ENCODE measurements at regions not wholly inside any gene's neighbourhood (a gene's known extent, or its start where the extent isn't known, plus 50 kb on each side); places are given as distances from the start of the nearest gene placed in this dataset.

GRCh38 chr10:61549861-61550260, 96.7 kb upstream of the TMEM26 start:
- Histone ChIP-seq H2AFZ (ENCODE audit: low read depth, low read length) (no peak overlapping the region), H3K9ac (ENCODE audit: low read length) (no peak overlapping the region), H4K20me1 (ENCODE audit: insufficient read depth, low read length) (no peaks in the 10 kb centered on the region), H3K4me2 (ENCODE audit: low read length) (no peak overlapping the region), H3K9me3 (ENCODE audit: insufficient read depth, low read depth, low read length) (no peaks in the 10 kb centered on the region), H3K4me1 (ENCODE audit: insufficient read depth, low read length) (no peaks in the 10 kb centered on the region), H3K79me2 (ENCODE audit: insufficient read depth, low read length) (no peaks in the 10 kb centered on the region), H3K27ac (ENCODE audit: low read depth, low read length) (no peak overlapping the region), H3K27me3 (ENCODE audit: insufficient read depth, low read length) (no peaks in the 10 kb centered on the region), H3K36me3 (ENCODE audit: insufficient read depth, low read length) (no peaks in the 10 kb centered on the region), H3K4me3 (ENCODE audit: insufficient read depth, low read depth, low read length) (no peak overlapping the region)
- Mint-ChIP-seq H3K4me1 (ENCODE audit: low read depth, unreplicated experiment) (no peaks in the 10 kb centered on the region), H3K9me3 (ENCODE audit: unreplicated experiment) (peaks cover 2% of the 10 kb centered on the region), H3K27me3 (ENCODE audit: low read depth, unreplicated experiment) (peaks cover under 1% of the 10 kb centered on the region), H3K4me3 (ENCODE audit: unreplicated experiment) (no peak overlapping the region), H3K27ac (ENCODE audit: unreplicated experiment) (no peak overlapping the region), H3K36me3 (ENCODE audit: low read depth, unreplicated experiment) (no peaks in the 10 kb centered on the region)
- DNase-seq (ENCODE audit: low read depth) (no peak), FAIRE-seq (no peak)
- no peak for TF ChIP-seq EZH2 (IDR thresholded peaks at IDR 0.05; ENCODE audit: insufficient read depth, low read length)
- no peak for TF ChIP-seq CTCF (IDR thresholded peaks at IDR 0.05; ENCODE audit: insufficient read depth, low read depth, low read length)

GRCh38 chr10:61548364-61548763, 95.2 kb upstream of the TMEM26 start:
- Histone ChIP-seq H3K36me3 (ENCODE audit: insufficient read depth, low read length) (no peaks in the 10 kb centered on the region), H3K27ac (ENCODE audit: low read depth, low read length) (no peak overlapping the region), H3K4me2 (ENCODE audit: low read length) (no peak overlapping the region), H3K9ac (ENCODE audit: low read length) (no peak overlapping the region), H3K4me1 (ENCODE audit: insufficient read depth, low read length) (no peaks in the 10 kb centered on the region), H3K79me2 (ENCODE audit: insufficient read depth, low read length) (no peaks in the 10 kb centered on the region), H4K20me1 (ENCODE audit: insufficient read depth, low read length) (no peaks in the 10 kb centered on the region), H2AFZ (ENCODE audit: low read depth, low read length) (no peak overlapping the region), H3K27me3 (ENCODE audit: insufficient read depth, low read length) (no peaks in the 10 kb centered on the region), H3K4me3 (ENCODE audit: insufficient read depth, low read depth, low read length) (no peak overlapping the region), H3K9me3 (ENCODE audit: insufficient read depth, low read depth, low read length) (no peaks in the 10 kb centered on the region)
- H3K36me3 Mint-ChIP-seq (ENCODE audit: low read depth, unreplicated experiment), result no peaks in the 10 kb centered on the region
- no peaks in the 10 kb centered on the region for H3K4me1 Mint-ChIP-seq (ENCODE audit: low read depth, unreplicated experiment)
- peaks cover 5% of the 10 kb centered on the region for H3K27me3 Mint-ChIP-seq (ENCODE audit: low read depth, unreplicated experiment)
- H3K9me3 Mint-ChIP-seq (ENCODE audit: unreplicated experiment), result peaks cover 2% of the 10 kb centered on the region
- no peak overlapping the region for H3K4me3 Mint-ChIP-seq (ENCODE audit: unreplicated experiment)
- FAIRE-seq (no peak), DNase-seq (ENCODE audit: low read depth) (no peak)
- H3K27ac Mint-ChIP-seq (ENCODE audit: unreplicated experiment), result no peak overlapping the region
- no peak for TF ChIP-seq CTCF (IDR thresholded peaks at IDR 0.05; ENCODE audit: insufficient read depth, low read depth, low read length)
- no peak for TF ChIP-seq EZH2 (IDR thresholded peaks at IDR 0.05; ENCODE audit: insufficient read depth, low read length)

GRCh38 chr10:61547297-61547696, 94.1 kb upstream of the TMEM26 start:
- no peaks in the 10 kb centered on the region for H3K27me3 ChIP-seq (ENCODE audit: insufficient read depth, low read length)
- no peaks in the 10 kb centered on the region for H3K4me1 ChIP-seq (ENCODE audit: insufficient read depth, low read length)
- DNase-seq (ENCODE audit: low read depth), result no peak
- Mint-ChIP-seq H3K9me3 (ENCODE audit: unreplicated experiment) (peaks cover 2% of the 10 kb centered on the region), H3K4me3 (ENCODE audit: unreplicated experiment) (no peak overlapping the region), H3K4me1 (ENCODE audit: low read depth, unreplicated experiment) (no peaks in the 10 kb centered on the region), H3K27me3 (ENCODE audit: low read depth, unreplicated experiment) (peaks cover 5% of the 10 kb centered on the region), H3K27ac (ENCODE audit: unreplicated experiment) (no peak overlapping the region), H3K36me3 (ENCODE audit: low read depth, unreplicated experiment) (no peaks in the 10 kb centered on the region)
- H3K9me3 ChIP-seq (ENCODE audit: insufficient read depth, low read depth, low read length), result no peaks in the 10 kb centered on the region
- FAIRE-seq, result no peak
- no peaks in the 10 kb centered on the region for H3K79me2 ChIP-seq (ENCODE audit: insufficient read depth, low read length)
- no peak overlapping the region for H3K9ac ChIP-seq (ENCODE audit: low read length)
- H2AFZ ChIP-seq (ENCODE audit: low read depth, low read length), result no peak overlapping the region
- TF ChIP-seq CTCF (IDR thresholded peaks at IDR 0.05; ENCODE audit: insufficient read depth, low read depth, low read length), result no peak
- no peak for TF ChIP-seq EZH2 (IDR thresholded peaks at IDR 0.05; ENCODE audit: insufficient read depth, low read length)
- no peak overlapping the region for H3K4me2 ChIP-seq (ENCODE audit: low read length)
- no peak overlapping the region for H3K27ac ChIP-seq (ENCODE audit: low read depth, low read length)
- H3K4me3 ChIP-seq (ENCODE audit: insufficient read depth, low read depth, low read length), result no peak overlapping the region
- no peaks in the 10 kb centered on the region for H3K36me3 ChIP-seq (ENCODE audit: insufficient read depth, low read length)
- H4K20me1 ChIP-seq (ENCODE audit: insufficient read depth, low read length), result no peaks in the 10 kb centered on the region

Data from astrocyte (in vitro differentiated cells and primary cell).